ENCODE measurements at regions not wholly inside any gene's neighbourhood (a gene's known extent, or its start where the extent isn't known, plus 50 kb on each side); places are given as distances from the start of the nearest gene placed in this dataset.

DNA sequence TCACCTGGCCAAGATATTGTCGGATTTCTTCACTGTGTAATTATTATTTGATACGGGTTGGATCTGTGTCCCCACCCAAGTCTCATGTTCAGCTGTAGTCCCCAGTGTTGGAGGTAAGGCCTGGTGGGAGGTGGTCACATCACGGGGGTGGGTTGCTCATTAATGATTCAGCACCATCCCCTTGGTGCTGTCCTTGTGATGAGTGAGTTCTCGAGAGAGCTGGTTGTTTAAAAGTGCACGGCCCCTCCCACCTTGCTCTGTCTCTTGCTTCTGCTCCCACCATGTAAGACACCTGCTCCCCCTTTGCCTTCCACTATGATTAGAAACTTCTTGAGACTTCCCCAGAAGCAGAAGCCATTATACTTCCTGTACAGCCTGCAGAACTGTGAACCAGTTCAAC lies 173.9 kb upstream of the PMEPA1 start:
- TF ChIP-seq, protein P1, sequence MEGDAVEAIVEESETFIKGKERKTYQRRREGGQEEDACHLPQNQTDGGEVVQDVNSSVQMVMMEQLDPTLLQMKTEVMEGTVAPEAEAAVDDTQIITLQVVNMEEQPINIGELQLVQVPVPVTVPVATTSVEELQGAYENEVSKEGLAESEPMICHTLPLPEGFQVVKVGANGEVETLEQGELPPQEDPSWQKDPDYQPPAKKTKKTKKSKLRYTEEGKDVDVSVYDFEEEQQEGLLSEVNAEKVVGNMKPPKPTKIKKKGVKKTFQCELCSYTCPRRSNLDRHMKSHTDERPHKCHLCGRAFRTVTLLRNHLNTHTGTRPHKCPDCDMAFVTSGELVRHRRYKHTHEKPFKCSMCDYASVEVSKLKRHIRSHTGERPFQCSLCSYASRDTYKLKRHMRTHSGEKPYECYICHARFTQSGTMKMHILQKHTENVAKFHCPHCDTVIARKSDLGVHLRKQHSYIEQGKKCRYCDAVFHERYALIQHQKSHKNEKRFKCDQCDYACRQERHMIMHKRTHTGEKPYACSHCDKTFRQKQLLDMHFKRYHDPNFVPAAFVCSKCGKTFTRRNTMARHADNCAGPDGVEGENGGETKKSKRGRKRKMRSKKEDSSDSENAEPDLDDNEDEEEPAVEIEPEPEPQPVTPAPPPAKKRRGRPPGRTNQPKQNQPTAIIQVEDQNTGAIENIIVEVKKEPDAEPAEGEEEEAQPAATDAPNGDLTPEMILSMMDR (IDR thresholded peaks at IDR 0.05; ENCODE audit: extremely low read depth in 1 of 2, insufficient read depth in 1 of 2, low read depth in 1 of 2, low read length in 2 of 2) = no peak
- TF ChIP-seq POLR2AphosphoS5 (IDR thresholded peaks at IDR 0.05; ENCODE audit: insufficient read depth, low read depth, low read length) (no peak), POLR2A (IDR thresholded peaks at IDR 0.05; ENCODE audit: low read depth, low read length) (no peak), EZH2 (IDR thresholded peaks at IDR 0.05; ENCODE audit: borderline replicate concordance, low read depth, low read length, severe bottlenecking) (no peak), JUN (IDR thresholded peaks at IDR 0.05; ENCODE audit: borderline replicate concordance, insufficient read depth, insufficient read length, low read depth) (no peak), FOS (IDR thresholded peaks at IDR 0.05; ENCODE audit: borderline replicate concordance, insufficient read depth, low read length) (no peak), GATA2 (IDR thresholded peaks at IDR 0.05; ENCODE audit: insufficient read depth, insufficient read length, low read depth, low read length) (no peak), MYC (IDR thresholded peaks at IDR 0.05; ENCODE audit: low read depth, low read length) (no peak)
- TF ChIP-seq, protein P2, sequence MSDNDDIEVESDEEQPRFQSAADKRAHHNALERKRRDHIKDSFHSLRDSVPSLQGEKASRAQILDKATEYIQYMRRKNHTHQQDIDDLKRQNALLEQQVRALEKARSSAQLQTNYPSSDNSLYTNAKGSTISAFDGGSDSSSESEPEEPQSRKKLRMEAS (IDR thresholded peaks at IDR 0.05; ENCODE audit: insufficient read depth, insufficient read length) = no peak
